GM12892 (cell line): ENCODE measurements at regions not wholly inside any gene's neighbourhood (a gene's known extent, or its start where the extent isn't known, plus 50 kb on each side); places are given as distances from the start of the nearest gene placed in this dataset.

Experiments used
- POLR2A ChIP-seq: IDR thresholded peaks from 2 replicates; pipeline ENCODE4 v1.6.1; 2011; ENCODE audit warnings: low read depth, low read length, control low read depth
- POLR2AphosphoS5 ChIP-seq: IDR thresholded peaks from 2 replicates; pipeline ENCODE4 v1.6.1; 2011; ENCODE audit warnings: low read depth, low read length, control low read depth
- TAF1 ChIP-seq: IDR thresholded peaks from 2 replicates; pipeline ENCODE4 v1.6.1; 2011; ENCODE audit warnings: low read depth, mild to moderate bottlenecking, control low read depth, low read length, borderline replicate concordance

DNA sequence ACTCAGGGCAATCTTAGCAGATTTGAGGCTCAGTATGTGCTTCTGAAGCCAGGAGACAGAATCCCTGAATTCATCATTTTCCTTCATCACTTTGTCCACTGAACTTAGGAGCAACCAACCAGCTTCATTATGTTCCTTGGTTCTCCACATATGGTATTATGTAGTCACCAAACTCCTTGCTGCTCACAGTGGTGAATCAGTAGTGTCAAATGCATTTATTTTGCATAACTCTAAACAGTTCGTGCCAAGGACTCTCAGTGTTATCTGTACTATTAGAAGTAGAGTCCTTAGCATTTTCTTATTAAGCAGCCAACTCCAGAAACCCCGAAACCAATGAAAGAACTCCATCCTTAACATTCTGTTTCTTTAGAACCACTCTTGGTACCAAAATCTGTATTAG is 466.9 kb upstream of the RGS6 start:
- TF ChIP-seq TAF1 (no peak), POLR2A (no peak), POLR2AphosphoS5 (no peak)
